SK-N-SH (cell line): ENCODE measurements at regions not wholly inside any gene's neighbourhood (a gene's known extent, or its start where the extent isn't known, plus 50 kb on each side); places are given as distances from the start of the nearest gene placed in this dataset.

Experiments used
- CTCF ChIA-PET: fragments of 300-600, 350-600 bp; formaldehyde crosslinking; extraction: SDS; loops from one replicate; lab custom pipeline; 2021; lab: Yijun Ruan, JAX
- POLR2A ChIA-PET: fragments of 350-600 bp; sonication (Branson Sonifier 250); formaldehyde crosslinking; extraction: SDS; loops from one replicate; lab custom pipeline; 2020; ENCODE audit warnings: antibody characterized with exemption, inconsistent platforms; lab: Yijun Ruan, JAX
- DNase-seq: peaks from one replicate; pipeline ENCODE4 v3.0.0; 2012
- H2AFZ ChIP-seq: fragments of 200-600 bp; sonication (generic); 2 replicates; pipeline ENCODE4 v1.8.1; 2016; ENCODE audit warnings: antibody characterized with exemption, mild to moderate bottlenecking, low read depth
- H3F3A ChIP-seq: fragments of 200-600 bp; sonication (generic); replicated peaks from 2 replicates; pipeline ENCODE3; 2016; ENCODE audit warnings: antibody characterized with exemption, mild to moderate bottlenecking; ENCODE audit not compliant: insufficient read depth
- H3K27ac ChIP-seq, 2 experiments: fragments of 200-500 bp in 1 of 2; fragments of 200-600 bp in 1 of 2; sonication (Bioruptor generic) in 1 of 2; sonication (generic), shearing (Covaris generic) in 1 of 2; 2 replicates each; pipeline versions ENCODE4 v1.5.1 to v1.6.1; 2014 to 2016; ENCODE audit warnings: low read depth in 2 of 2, inconsistent platforms in 1 of 2, low read length in 1 of 2, mild to moderate bottlenecking in 1 of 2, mixed read lengths in 1 of 2
- H3K27me3 ChIP-seq: fragments of 200-600 bp; sonication (generic), shearing (Covaris generic); 2 replicates; pipeline ENCODE4 v1.6.1; 2016; ENCODE audit warnings: mixed run types; ENCODE audit not compliant: insufficient read depth
- H3K36me3 ChIP-seq, 2 experiments: fragments of 200-500 bp in 1 of 2; fragments of 200-600 bp in 1 of 2; sonication (Bioruptor generic) in 1 of 2; sonication (generic) in 1 of 2; replicated peaks in 1 of 2; 2 replicates each; pipeline versions ENCODE3 to v1.5.1; 2014 to 2016; ENCODE audit warnings: low read length in 1 of 2, mild to moderate bottlenecking in 1 of 2; ENCODE audit not compliant: insufficient read depth in 2 of 2, control insufficient read depth in 1 of 2
- H3K4me1 ChIP-seq, 2 experiments: fragments of 200-500 bp in 1 of 2; fragments of 200-600 bp in 1 of 2; sonication (Bioruptor generic) in 1 of 2; sonication (generic), shearing (Covaris generic) in 1 of 2; 2 replicates each; pipeline versions ENCODE4 v1.5.1 to v1.6.1; 2014 to 2016; ENCODE audit warnings: low read depth in 1 of 2, low read length in 1 of 2, mixed run types in 1 of 2; ENCODE audit not compliant: insufficient read depth in 2 of 2, control insufficient read depth in 1 of 2
- H3K4me2 ChIP-seq: fragments of 200-600 bp; sonication (generic), shearing (Covaris generic); 2 replicates; pipeline ENCODE4 v1.6.1; 2017; ENCODE audit warnings: mixed run types
- H3K4me3 ChIP-seq, 2 experiments: fragments of 200-500 bp in 1 of 2; fragments of 200-600 bp in 1 of 2; sonication (Bioruptor generic) in 1 of 2; sonication (generic), shearing (Covaris generic) in 1 of 2; 2 replicates each; pipeline versions ENCODE4 v1.5.1 to v1.8.1; 2014 to 2016; ENCODE audit warnings: low read depth in 2 of 2, inconsistent platforms in 1 of 2, low read length in 1 of 2, mild to moderate bottlenecking in 1 of 2, mixed read lengths in 1 of 2, moderate library complexity in 1 of 2
- H3K79me2 ChIP-seq: fragments of 200-600 bp; sonication (generic); 2 replicates; pipeline ENCODE4 v1.8.1; 2017; ENCODE audit warnings: mild to moderate bottlenecking; ENCODE audit not compliant: insufficient read depth
- H3K9ac ChIP-seq: fragments of 200-600 bp; sonication (generic); 2 replicates; pipeline ENCODE4 v1.6.1; 2017; ENCODE audit warnings: mixed run types
- H3K9me2 ChIP-seq: fragments of 200-600 bp; sonication (generic); 2 replicates; pipeline ENCODE4 v1.6.1; 2017; ENCODE audit warnings: mixed run types
- H3K9me3 ChIP-seq: fragments of 200-600 bp; sonication (generic); 2 replicates; pipeline ENCODE4 v1.6.1; 2017; ENCODE audit warnings: mixed run types, mild to moderate bottlenecking, moderate library complexity
- H4K20me1 ChIP-seq: fragments of 200-600 bp; sonication (generic); 2 replicates; pipeline ENCODE4 v1.6.1; 2017; ENCODE audit warnings: mild to moderate bottlenecking, mixed run types; ENCODE audit not compliant: insufficient read depth
- CHD2 ChIP-seq: fragments of 150-350 bp; IDR thresholded peaks from 2 replicates; pipeline ENCODE4 v1.6.1; 2018; ENCODE audit warnings: low read length; ENCODE audit not compliant: partially characterized antibody
- CTCF ChIP-seq: fragments of 200-600 bp; sonication (generic); IDR thresholded peaks from 2 replicates; pipeline ENCODE4 v1.6.1; 2017; ENCODE audit warnings: antibody characterized with exemption, mild to moderate bottlenecking, moderate library complexity
- EZH2phosphoT487 ChIP-seq: fragments of 200-600 bp; sonication (generic); IDR thresholded peaks from 2 replicates; pipeline ENCODE4 v1.6.1; 2017; ENCODE audit warnings: low read depth, mixed run types, mild to moderate bottlenecking, antibody characterized with exemption, moderate library complexity, borderline replicate concordance
- FOXJ3 ChIP-seq: sonication (generic); formaldehyde crosslinking; IDR thresholded peaks from 2 replicates; pipeline ENCODE4 v1.5.1; 2020; ENCODE audit warnings: mild to moderate bottlenecking, missing genetic modification reagents
- FOXM1 ChIP-seq: IDR thresholded peaks from 2 replicates; pipeline ENCODE4 v1.4.0; 2012; ENCODE audit warnings: low read depth, mild to moderate bottlenecking
- GABPA ChIP-seq: IDR thresholded peaks from 2 replicates; pipeline ENCODE4 v1.4.0; 2012; ENCODE audit warnings: low read depth, mild to moderate bottlenecking
- GATA2 ChIP-seq: sonication (generic); formaldehyde crosslinking; IDR thresholded peaks from 2 replicates; pipeline ENCODE4 v1.5.0; 2020; ENCODE audit warnings: mild to moderate bottlenecking, missing genetic modification reagents
- NFIC ChIP-seq: IDR thresholded peaks from 2 replicates; pipeline ENCODE4 v1.4.0; 2012; ENCODE audit warnings: borderline replicate concordance
- PBX3 ChIP-seq: IDR thresholded peaks from 2 replicates; pipeline ENCODE4; 2012
- RCOR1 ChIP-seq: fragments of 150-350 bp; IDR thresholded peaks from 2 replicates; pipeline ENCODE4 v1.6.1; 2017; ENCODE audit warnings: antibody characterized with exemption, low read length
- REST ChIP-seq: IDR thresholded peaks from 2 replicates; pipeline ENCODE4 v1.6.1; 2012; ENCODE audit warnings: mild to moderate bottlenecking, low read depth, low read length, moderate library complexity
- RXRA ChIP-seq: IDR thresholded peaks from 2 replicates; pipeline ENCODE4 v1.4.0; 2012; ENCODE audit warnings: low read depth, mild to moderate bottlenecking, borderline replicate concordance
- SIN3A ChIP-seq: IDR thresholded peaks from 2 replicates; pipeline ENCODE4 v1.6.1; 2012; ENCODE audit warnings: low read depth, mild to moderate bottlenecking, low read length, moderate library complexity, borderline replicate concordance
- SMC3 ChIP-seq: IDR thresholded peaks from 2 replicates; pipeline ENCODE4 v1.6.1; 2012; ENCODE audit warnings: low read depth, low read length, improper control_type of control experiment
- TAF1 ChIP-seq: IDR thresholded peaks from 2 replicates; pipeline ENCODE4 v1.6.1; 2012; ENCODE audit warnings: low read depth, mild to moderate bottlenecking, low read length, moderate library complexity, borderline replicate concordance
- TCF12 ChIP-seq: IDR thresholded peaks from 2 replicates; pipeline ENCODE4 v1.4.0; 2012
- USF1 ChIP-seq: IDR thresholded peaks from 2 replicates; pipeline ENCODE4 v1.4.0; 2012; ENCODE audit warnings: low read depth, borderline replicate concordance
- YY1 ChIP-seq: IDR thresholded peaks from 2 replicates; pipeline ENCODE4 v1.4.0; 2012; ENCODE audit warnings: low read depth, mild to moderate bottlenecking
- ZBTB33 ChIP-seq: IDR thresholded peaks from 2 replicates; pipeline ENCODE4 v1.4.0; 2012; ENCODE audit warnings: low read depth, borderline replicate concordance
- WGBS: methylation state at CpG from one replicate; pipeline ENCODE4 v1.1.6; 2017; ENCODE audit warnings: low lambda C conversion rate; 5-methylcytosine and 5-hydroxymethylcytosine counted together

GRCh38 chr2:14342313-14342712 lies 290.2 kb upstream of the LRATD1 start:
- no peaks in the 10 kb centered on the region for H4K20me1 ChIP-seq
- no peak overlapping the region for H3K9ac ChIP-seq
- peaks cover 6% of the 10 kb centered on the region; the same call in 1 of the 2 replicates for H3K9me3 ChIP-seq
- H3F3A ChIP-seq = no peaks in the 10 kb centered on the region
- ChIA-PET CTCF (no interaction called here), POLR2A (no interaction called here)
- no peak overlapping the region for H3K27ac ChIP-seq
- 79% methylated on average over 3 of the region's 3 CpGs for WGBS
- no peaks in the 10 kb centered on the region for H3K9me2 ChIP-seq
- TF ChIP-seq RCOR1 = no peak
- TF ChIP-seq NFIC = no peak
- TF ChIP-seq SMC3 = no peak
- no peak for TF ChIP-seq TCF12
- TF ChIP-seq USF1 = no peak
- no peak for TF ChIP-seq CHD2
- no peak for TF ChIP-seq CTCF
- no peak for TF ChIP-seq RXRA
- no peak for TF ChIP-seq SIN3A
- TF ChIP-seq PBX3 = no peak
- no peak for TF ChIP-seq FOXM1
- no peak for TF ChIP-seq ZBTB33
- no peak for TF ChIP-seq EZH2phosphoT487
- TF ChIP-seq FOXJ3 (CRISPR knock-in tag) = no peak
- no peak for TF ChIP-seq REST
- no peak for TF ChIP-seq YY1
- TF ChIP-seq GABPA = no peak
- no peak for TF ChIP-seq TAF1
- no peak for TF ChIP-seq GATA2
- H3K4me3 ChIP-seq = no peak overlapping the region
- H3K4me2 ChIP-seq = no peak overlapping the region
- H3K4me1 ChIP-seq = no peaks in the 10 kb centered on the region; a peak in 1 of 4 replicates
- no peaks in the 10 kb centered on the region for H3K36me3 ChIP-seq
- no peaks in the 10 kb centered on the region for H3K27me3 ChIP-seq
- no peaks in the 10 kb centered on the region for H3K79me2 ChIP-seq
- no peak overlapping the region for H2AFZ ChIP-seq
- no peak for DNase-seq
